ENCODE measurements at regions not wholly inside any gene's neighbourhood (a gene's known extent, or its start where the extent isn't known, plus 50 kb on each side); places are given as distances from the start of the nearest gene placed in this dataset.
"Not testable (repeated sequence)": the region's sequence is repeated elsewhere in the genome, so short reads cannot be mapped to it uniquely, and the experiment has no call there.

DNA sequence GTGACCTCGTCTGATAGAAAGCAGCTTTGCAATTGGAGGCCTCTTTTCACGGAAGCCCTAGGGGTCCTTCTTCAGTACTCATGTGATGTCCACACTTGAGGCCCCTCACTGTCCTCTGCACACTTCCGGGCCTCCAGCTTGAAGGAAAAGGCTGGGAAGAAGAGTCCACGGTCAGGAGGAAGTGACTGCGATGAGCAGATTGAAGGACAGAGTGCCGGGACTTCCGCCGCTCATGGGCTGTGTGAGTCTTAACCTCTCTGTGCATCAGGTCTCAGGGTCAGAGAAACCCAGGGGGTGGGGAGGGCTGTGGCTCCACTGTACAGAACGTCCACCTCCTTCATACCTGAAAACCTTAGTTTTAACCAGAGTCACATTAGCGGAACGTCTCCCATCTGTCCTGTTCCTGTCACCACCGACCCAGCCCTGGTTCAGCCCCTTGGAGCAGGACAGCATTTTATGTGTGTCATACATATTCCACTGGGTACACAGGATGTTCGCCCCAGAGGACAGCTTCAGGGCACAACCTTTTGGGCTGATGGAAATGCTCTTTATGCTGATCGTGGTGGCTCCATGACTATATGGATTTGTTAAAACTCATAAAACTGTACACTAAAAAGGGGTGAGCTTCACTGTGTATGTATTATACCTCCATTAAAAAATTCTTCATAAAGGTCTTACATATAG is 51.0 kb upstream of the SORCS2 start:
- no peak for DNase-seq

DNA sequence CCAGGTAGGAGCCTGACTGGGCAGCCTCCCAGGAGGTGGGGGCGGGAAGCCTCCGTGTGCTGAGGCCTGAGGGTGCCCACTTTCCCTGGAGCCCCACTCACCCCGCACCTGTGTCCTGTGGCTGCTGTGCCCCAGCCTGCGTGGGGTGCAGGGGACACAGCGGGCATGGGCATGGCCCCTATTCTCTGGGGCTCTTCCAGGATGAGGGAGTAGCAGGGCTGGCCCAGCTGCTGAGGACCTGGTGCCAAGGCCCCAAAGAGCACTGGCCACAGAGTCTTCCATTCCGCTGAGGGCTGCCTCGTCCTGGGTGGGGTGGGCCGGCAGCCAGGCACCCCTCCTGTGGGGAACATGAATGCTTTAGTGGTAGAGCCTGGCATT is 51.7 kb upstream of the SORCS2 start:
- no peak for DNase-seq

DNA sequence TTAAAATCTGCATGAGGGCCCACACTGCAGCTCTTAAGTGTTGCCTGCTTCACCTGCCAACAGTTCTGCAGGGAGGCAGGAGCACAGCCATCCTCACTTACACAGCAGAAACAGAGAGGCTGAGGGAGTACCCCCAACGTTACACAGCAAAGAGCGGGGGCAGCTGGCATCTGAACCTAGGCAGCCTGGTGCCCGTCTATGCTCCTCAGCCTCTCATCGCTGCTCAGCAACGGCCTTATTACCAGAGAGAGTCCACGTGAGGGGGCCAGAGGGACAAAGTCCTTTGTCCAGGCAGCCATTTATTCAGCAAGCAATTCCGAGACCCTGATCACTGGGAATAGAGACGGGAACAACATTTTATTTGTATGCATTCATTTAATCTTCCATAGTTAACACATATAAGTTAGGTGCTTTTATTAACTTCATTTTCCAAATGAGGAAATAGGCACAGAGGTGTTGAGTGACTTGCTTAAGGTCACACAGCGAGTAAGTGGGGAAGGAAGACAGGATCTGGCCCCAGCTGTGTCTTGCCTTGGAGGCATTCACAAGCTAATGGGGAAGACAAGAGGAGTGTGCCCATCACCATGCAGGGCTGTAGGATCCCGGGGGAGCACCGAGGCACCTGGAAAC is 52.2 kb upstream of the SORCS2 start:
- DNase-seq: no peak

DNA sequence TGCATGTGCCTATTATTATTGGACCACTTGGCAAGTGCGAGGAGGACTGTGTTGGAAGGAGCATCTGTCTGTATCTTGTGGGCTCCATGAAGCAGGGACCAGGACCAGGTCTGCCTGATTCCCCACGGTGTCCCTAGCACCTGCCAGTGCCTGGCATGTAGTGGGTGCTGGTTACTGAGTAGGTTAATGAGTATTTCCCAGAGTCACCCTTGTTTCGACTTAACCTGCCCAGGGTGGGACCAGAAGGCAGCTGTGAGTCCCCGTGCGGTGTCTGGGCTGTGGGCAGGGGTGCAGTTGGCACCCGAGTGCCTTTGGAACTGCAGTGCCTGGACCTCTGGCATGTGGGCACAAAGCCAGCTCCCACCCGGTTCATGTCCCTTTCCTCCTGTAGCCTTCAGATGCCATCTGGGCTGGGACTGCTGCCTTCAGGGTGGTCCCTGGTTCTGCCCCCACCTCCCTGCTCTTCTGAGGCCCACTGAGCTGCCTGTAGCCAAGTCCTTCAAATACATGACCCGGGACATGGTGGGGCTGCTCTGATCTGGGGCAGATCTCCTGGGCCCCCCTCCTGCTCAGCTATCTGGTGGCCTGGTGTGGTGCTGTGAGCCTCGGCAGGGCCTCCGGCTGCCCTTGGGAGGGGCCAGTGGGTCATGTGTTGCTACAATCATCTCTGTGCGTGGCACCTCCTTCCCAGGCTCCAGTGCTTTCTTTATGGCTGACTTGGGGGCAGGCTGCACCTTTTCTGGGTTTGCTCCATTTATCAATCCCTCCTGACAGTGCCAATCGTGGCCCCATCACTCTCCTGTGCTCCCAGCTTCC is 53.0 kb upstream of the SORCS2 start:
- no peak for DNase-seq

DNA sequence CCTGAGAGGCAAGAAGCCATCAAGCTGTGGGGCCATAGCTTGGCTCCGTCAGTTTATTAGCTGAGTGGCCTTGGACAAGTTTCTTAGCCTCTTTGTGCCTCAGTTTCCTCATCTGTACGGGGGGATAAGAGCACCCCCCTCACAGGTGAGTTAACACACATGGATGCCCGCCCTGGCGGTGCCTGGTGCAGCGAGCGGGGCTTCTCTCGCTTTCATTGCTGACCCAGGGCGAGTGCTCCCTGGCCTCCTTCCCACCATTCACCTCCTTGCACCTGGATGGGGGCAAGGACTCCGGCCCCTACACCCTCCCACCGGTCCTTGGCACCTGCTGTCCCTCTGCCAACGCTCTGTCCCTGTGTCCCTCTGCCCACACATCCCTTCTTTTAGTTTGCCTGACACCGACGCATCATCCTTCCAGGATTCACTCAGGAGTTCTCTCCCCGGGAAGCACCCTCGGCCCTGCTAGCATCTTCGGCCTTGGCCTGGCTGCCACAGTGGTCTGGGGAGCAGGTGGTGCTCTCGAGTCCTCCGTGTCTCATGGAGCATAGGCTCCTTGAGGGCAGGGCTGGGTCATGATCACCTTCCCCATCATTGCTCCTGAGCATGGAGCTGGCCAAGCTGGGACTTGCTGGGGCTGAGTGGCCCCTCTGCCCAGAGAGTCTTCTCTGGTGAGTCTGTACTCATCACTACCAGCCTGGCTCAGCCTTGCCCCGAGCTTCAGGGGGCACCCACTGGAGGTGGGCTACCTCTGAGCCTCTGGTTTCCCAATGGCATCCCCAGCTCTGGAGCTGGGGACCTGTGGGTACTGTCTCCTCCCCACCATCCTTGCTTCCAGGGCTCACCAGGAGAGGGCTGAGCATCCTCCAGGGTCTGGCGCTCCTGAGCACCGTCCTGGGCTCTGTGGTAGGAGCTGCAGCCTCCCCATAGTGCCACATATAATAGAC is 53.8 kb upstream of the SORCS2 start:
- no peak for DNase-seq

DNA sequence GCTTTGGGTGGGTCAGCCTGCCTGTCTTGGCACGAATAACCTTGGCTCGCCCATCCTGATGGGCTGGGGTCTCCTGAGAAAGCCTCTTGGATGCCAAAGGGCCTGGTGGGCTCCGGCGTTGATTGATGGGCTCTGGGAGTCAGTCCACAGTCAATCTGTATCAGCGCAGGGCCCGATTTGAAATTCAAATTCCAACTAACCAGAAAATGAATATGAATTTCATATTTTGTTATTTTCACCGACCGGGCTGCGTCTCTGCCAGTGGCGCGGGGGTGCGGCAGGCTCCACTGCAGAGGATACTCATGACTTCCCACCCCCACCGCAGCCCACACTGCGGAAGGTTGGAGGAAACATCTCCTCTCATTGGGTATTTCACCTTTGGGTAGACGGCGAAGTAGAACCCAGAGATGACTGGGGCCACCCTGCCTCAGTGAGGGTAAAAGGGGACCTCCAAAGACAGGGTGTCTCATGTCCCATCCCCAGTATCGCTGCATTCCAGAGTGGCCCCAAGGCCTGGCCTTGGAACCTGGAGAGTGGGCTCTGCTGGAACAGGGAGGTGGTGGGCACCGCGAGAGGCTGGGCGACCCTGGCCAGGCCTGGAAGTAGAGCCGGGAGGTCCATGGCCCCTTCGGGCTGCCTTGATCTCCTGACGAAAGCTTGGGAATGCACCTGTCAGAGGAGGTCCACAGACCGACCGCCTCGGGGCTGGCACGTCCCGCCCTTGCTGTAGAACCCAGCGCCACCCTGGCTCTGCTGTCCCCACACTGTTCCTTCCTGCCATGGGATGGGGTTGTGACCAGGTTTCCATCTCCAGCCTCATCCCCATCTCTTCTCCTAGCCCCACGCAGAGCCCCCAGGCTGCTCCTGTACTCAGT is 54.8 kb upstream of the SORCS2 start:
- no peak for DNase-seq

DNA sequence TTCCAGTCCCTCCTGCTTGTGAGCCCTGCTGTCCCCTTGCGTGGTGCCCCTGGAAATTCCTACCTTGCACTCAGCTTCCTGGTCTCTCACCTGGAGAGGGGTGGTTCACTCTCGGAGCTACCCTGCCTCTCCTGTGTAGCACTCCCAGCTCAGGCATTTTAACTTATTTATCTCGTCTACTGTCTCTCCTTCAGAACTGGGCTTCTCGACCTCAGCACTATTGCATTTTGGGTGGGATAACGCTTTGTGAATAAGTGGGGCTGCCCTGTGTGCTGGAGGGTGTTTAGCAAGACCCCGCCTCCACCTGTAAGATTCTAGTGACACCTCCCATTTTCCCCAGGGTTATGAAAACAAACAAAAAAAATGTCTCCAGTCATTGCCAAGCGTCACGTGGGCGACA is 56.0 kb upstream of the SORCS2 start:
- no peak for DNase-seq

DNA sequence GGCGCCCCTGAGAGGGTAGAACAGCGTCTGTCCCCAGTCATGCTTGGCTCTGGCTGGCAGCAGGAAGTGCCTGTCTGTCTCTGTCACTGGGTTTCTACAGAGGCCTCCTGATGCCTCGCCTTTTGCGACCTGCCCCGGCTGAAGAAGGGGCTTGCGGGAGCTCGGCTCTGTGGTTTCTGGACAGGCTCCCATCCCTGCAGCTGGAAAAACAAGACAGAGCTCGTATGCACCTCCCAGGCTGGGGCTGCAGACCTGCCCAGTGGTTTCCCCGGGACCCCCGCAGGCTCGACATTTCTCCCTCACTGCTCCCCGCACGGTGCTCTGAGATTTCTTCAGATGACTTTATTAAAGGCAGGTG is 57.0 kb upstream of the SORCS2 start:
- no peak for DNase-seq

DNA sequence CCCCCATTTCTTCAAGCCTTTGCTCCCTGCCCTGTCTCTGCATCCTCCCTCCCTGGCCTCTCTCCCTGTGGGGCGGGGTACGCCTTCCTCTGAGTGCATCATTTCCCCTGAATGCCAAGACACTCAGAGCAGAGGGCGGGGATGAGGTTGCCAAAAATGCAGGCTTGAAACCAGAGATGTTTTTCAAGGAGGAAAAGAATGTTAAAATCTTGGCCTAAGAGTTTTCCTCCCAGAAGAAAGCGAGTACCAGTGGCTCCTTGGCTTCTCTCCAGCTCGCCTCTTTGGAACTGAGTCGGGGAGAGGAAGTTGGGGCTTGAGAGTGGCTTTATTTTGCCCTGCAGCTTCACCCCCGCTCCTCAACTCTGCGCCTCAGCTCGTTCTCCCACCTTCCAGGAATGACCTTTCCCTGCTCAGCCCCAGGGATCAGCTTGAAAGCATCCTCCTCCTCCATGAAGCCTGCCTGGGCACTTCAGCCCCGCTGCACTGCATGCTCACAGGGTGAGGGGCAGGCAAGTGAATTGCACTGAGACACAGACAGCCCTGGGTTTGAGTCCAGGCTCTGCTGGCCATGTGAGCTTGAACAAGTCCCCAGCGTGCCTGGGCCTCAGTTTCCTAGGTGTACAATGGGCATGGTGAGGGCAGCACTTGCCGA is 57.5 kb upstream of the SORCS2 start:
- DNase-seq: peak; percentile 41

DNA sequence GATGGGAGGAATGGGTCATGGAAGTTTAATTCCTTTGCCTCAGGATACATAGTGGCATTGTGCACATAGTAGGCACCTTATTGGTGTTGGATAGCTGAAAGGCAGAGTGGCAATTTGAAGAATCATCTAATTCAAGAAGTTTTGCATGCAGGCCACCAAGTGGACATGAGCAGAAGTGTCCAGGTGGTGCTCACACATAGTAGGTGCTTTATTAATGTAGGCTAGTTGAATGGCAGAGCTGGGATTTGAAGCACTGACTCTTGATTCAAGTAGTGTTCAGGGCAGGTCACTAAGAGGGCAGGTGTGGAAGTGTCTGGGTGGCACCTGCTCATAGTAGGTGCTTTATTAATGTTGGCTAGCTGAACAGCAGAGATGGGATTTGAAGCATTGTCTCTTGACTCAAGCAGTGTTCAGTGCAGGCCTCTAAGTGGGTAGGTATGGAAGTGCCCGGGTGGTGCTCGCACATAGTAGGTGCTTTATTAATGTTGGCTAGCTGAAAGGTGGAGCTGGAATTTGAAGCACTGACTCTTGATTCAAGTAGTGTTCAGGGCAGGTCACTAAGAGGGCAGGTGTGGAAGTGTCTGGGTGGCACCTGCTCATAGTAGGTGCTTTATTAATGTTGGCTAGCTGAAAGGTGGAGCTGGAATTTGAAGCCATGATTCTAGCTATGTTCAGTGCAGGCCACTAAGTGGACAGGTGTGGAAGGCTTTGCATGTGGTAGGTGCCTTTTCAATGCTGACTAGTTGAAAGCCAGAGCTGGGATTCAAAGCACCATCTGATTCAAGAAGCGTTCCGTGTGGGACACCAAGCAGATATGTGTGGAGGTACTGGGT is 58.3 kb upstream of the SORCS2 start:
- DNase-seq: not testable (repeated sequence)

DNA sequence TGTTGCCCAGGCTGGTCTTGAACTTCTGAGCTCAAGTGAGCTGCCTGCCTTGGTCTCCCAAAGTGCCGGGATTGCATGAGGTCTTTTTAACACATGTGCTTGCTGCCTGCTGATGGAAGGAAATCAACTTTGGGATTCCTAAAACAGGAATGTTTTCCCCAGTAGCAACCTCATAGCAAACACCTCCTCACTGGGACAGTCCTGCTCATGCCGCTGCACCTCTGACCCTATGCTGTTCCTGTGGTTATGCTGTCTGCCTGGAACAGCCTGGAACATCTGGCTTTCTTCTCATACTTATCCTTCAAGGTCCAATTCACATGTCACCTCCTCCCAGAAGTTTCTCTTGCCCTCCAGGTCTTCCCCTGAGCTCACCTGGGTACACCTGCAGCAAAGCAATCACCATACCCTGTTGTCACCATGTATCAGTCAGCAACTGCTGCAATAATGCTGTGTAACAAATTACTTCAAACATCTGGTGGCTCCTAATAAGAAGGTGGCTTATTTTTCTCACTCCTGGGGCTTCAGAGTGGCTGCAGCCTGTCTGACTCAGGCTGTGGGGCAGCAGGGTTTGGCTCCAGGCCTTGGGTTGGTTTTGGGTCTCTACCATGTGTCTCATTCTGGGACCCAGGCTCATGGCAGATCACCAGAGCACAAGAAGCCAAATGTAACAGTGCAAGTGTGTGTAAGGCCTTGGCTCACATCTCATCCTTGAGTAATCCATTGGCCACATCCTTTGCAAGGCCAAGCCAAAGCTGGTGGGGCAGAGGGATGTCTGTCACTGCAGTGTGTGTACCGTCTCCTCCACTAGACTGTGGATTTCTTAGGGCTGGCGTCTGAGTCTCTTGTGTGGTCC is 59.4 kb upstream of the SORCS2 start:
- no peak for DNase-seq

DNA sequence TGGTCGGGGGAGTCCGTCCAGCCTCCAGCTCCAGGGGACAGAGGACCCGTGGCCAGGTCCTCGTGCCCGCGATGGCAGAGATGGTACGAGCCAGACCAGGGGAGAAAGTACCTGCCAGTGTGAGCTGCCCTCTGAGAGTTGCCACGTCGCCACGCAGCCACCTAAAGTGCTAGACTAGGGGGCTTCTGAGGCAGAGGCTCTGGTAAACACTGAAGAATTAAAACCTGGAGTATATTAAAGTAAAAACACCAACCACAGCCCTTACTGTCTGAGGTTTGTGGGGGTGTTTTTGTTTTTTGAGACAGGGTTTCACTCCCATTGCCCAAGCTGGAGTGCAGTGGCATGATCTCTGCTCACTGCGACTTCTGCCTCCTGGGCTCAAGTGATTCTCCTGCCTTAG is 60.1 kb upstream of the SORCS2 start:
- no peak for DNase-seq

DNA sequence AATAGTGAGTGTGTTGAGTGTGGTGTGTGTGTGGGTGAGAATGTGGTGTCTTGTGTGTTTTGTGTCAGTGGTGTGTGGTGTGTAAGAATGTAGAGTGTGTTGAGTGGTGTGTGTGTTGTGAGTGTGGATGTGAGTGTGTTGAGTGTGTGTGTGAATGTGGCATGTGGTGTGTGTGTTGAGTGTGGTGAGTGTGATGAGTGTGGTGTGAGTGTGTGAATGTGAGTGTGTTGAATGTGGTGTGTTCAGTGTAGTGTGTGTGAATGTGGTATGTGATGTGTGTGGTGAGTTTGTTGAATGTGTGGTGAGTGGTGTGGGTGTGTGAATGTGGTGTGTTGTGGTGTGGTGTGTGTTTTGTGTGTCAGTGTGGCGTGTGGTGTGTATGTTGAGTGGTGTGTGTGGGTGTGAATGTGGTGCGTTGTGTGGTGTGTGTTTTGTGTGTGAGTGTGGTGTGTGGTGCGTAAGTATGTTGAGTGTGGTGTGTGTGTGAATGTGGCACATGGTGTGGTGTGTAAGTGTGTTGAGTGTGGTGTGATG is 60.8 kb upstream of the SORCS2 start:
- no peak for DNase-seq

DNA sequence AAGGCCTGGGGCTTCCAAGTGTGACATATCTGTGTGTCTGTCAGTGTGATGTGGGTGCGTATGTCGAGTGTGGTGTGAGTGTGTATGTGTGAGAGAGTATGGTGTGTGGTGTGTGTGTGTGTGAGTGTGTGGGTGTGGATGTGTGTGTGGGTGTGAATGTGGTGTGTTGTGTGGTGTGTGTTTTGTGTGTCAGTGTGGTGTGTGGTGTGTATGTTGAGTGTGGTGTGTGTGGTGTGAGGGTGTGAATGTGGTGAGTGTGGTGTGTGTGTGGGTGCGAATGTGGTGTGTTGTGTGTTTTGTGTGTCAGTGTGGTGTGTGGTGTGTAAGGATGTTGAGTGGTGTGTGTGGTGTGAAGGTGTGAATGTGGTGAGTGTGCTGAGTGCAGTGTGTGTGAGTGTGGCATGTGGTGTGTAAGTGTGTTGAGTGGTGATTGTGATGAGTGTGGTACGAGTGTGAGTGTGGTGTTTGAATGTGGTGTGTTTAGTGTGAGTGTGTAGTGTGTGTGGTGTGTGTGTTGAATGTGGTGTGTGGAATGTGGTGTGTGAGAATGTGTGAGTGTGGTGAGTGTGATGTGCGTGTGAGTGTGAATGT is 61.6 kb upstream of the SORCS2 start:
- no peak for DNase-seq

DNA sequence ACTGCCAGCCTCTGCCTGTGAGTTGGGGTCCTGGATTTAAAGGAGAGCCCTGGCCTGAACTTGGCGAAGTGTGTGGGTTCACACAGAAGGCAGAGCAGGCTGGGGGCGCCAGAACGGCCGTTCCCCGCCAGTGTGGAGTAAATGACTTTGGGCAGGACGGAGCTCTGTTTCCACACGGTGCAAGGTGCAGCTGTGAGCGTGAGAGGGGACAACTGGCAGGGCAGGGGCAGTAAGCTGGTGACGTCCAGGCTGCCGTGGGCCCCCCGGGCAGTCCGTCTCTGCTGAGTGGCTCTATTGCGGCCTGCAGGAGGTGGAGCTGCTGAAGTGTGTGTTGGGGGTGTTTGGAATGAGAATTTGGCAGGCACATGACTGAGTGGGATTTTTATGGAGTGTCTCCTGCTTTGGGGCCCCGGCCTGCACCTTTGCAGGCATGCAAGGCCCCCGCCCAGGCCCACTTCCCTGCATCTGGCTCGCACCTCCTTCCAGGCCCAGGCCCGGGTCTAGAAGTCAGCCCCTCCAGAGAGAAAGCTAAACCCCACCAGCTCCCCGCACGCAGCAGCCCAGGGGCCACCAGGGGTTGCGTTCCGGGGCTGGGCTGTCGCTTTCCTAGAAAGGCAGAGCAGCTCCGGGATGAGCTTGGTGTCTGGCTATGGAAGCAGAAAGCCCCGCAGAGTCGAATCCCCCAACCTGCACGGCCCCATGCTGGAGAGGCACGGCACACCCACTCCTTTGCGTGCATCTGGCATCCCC is 62.2 kb upstream of the GRPEL1 start:
- no peak for DNase-seq

DNA sequence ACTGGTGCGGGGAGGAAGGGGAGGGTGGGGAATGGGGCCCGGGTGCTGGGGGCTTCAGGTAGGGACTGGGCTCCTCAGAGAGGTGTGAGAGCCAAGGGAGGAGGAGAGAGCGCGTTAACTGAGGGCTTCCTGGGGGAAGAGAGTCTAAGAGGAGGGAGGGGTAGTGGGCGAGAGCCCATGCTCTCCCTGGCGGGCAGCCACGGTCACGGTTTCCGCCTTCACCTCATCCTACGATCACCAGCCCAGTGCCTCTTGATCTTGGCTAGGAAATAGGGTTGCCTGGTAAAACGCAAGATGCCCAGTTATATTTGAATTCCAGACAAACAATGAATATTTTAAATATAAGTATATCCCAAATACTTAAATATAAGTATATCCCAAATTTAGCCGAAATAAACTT is 60.8 kb upstream of the GRPEL1 start:
- DNase-seq: no peak

DNA sequence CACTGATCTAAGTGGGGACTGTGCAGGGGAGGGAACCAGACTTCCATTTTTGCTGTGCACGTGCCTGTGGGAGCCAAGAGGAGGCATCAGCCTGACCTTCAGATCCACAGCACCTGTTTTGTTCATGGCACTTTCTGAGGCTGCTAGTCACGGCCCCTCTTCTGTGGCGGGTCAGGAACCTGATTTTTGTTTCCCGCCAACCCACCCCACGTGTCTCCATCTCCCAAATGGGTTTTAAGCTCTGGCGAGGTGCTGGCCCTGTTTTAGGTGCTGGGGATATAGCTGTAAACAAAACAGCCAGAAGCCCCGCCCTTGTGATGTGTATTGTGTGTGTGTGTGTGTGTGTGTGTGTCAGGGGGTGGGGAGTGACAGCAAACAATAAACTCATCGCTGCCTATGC is 60.4 kb upstream of the GRPEL1 start:
- DNase-seq: no peak

DNA sequence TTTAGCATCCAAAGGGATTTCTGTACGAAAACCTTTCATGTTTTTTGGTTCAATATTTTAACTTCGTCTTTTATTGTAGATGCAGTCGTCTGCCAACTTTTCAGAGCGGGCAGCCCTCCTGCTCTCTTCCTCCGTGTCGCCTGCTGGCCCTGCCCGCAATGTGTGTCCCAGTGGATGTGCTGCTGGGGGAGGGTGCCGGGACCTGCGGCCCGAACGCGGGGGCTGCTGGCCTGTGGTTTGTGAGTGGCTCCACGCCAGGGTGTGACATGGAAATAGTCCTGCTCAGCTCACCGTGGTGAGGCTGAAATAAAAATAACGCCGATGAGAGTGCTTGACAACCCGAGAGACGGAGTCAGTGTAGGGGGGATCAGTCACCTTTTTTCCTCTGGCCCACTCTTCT is 59.7 kb upstream of the GRPEL1 start:
- no peak for DNase-seq
